K562 (cell line): ENCODE measurements at regions not wholly inside any gene's neighbourhood (a gene's known extent, or its start where the extent isn't known, plus 50 kb on each side); places are given as distances from the start of the nearest gene placed in this dataset.

ENCODE experiments used
- ATAC-seq: fragments of 200-7000 bp; cut with Tn5 transposase; 3 replicates; pipeline ENCODE4 v1.9.1; 2020; ENCODE audit warnings: moderate library complexity
- BruUV-seq: library from RNA; stranded (reverse); fragments of 400-500 nt; replicated peaks from 2 replicates; lab custom pipeline; 2021; lab: Mats Ljungman, UMichigan
- CTCF ChIA-PET: fragments of 300-600 bp; formaldehyde crosslinking; extraction: SDS; loops from one replicate; lab custom pipeline; 2021; ENCODE audit warnings: low intra/inter-chr PET ratio; lab: Yijun Ruan, JAX
- POLR2A ChIA-PET: fragments of 300-600, 350-650 bp; sonication (Branson Sonifier 250); formaldehyde crosslinking; extraction: SDS; loops from one replicate; lab custom pipeline; 2021; ENCODE audit warnings: antibody characterized with exemption, inconsistent platforms; lab: Yijun Ruan, JAX
- DNase-seq, 4 experiments: peaks; one replicate each; pipeline versions ENCODE4 v3.0.0 to v3.0.0-alpha.2; 2011 to 2018; ENCODE audit warnings: low spot score in 3 of 4, mixed read lengths in 3 of 4; ENCODE audit errors: extremely low read depth in 1 of 4
- FAIRE-seq: peaks from 2 replicates; lab custom pipeline; 2011; peaks lifted over from hg19 to GRCh38; lab: Jason Lieb, UNC
- H2AFZ ChIP-seq: 2 replicates; pipeline ENCODE4 v1.6.0; 2011; ENCODE audit warnings: low read depth, low read length, control low read depth, inconsistent platforms
- H3K27ac ChIP-seq: fragments of 200-600 bp; 3 replicates; pipeline ENCODE4 v1.8.0; 2011; ENCODE audit warnings: low read depth, mild to moderate bottlenecking, control low read depth, inconsistent platforms, low read length, moderate library complexity, mixed read lengths; ENCODE audit errors: extremely low read depth
- H3K27me3 ChIP-seq, 2 experiments: fragments of 300-600 bp in 1 of 2; 2 replicates in 1 of 2; 3 replicates in 1 of 2; pipeline versions ENCODE4 v1.6.0 to v1.8.0; 2011; ENCODE audit warnings: inconsistent platforms in 2 of 2, low read length in 2 of 2, mild to moderate bottlenecking in 1 of 2, mixed read lengths in 1 of 2, moderate library complexity in 1 of 2; ENCODE audit not compliant: control insufficient read depth in 2 of 2, insufficient read depth in 2 of 2
- H3K36me3 ChIP-seq: fragments of 300-600 bp; 3 replicates; pipeline ENCODE4 v1.8.0; 2011; ENCODE audit warnings: mild to moderate bottlenecking, low read length, inconsistent platforms; ENCODE audit not compliant: control insufficient read depth, insufficient read depth
- H3K4me1 ChIP-seq, 2 experiments: fragments of 200-600 bp in 1 of 2; replicated peaks in 1 of 2; 2 replicates in 1 of 2; 3 replicates in 1 of 2; pipeline versions ENCODE4 v1.5.1 to v1.8.0; 2011; ENCODE audit warnings: inconsistent platforms in 2 of 2, low read length in 2 of 2, mild to moderate bottlenecking in 1 of 2, mixed read lengths in 1 of 2, moderate library complexity in 1 of 2; ENCODE audit not compliant: control insufficient read depth in 2 of 2, insufficient read depth in 2 of 2
- H3K4me2 ChIP-seq: 2 replicates; pipeline ENCODE4 v1.6.1; 2011; ENCODE audit warnings: low read length, control low read depth, inconsistent platforms, mixed read lengths; ENCODE audit not compliant: insufficient read depth
- H3K4me3 ChIP-seq: fragments of 200-600 bp; sonication (generic), shearing (Covaris generic); 2 replicates; pipeline ENCODE4 v1.5.1; 2016; ENCODE audit warnings: control low read depth, inconsistent platforms
- H3K79me2 ChIP-seq: fragments of 200-600 bp; 3 replicates; pipeline ENCODE4 v1.8.0; 2011; ENCODE audit warnings: low read length, inconsistent platforms; ENCODE audit not compliant: control insufficient read depth, insufficient read depth
- H3K9ac ChIP-seq, 2 experiments: 2 replicates each; pipeline versions ENCODE4 v1.6.0 to v1.6.1; 2011; ENCODE audit warnings: low read depth in 2 of 2, low read length in 2 of 2, control low read depth in 1 of 2, inconsistent platforms in 1 of 2, mild to moderate bottlenecking in 1 of 2, mixed read lengths in 1 of 2; ENCODE audit not compliant: insufficient read depth in 1 of 2
- H3K9me1 ChIP-seq: one replicate; pipeline ENCODE4 v1.6.0; 2011; ENCODE audit warnings: inconsistent platforms, mild to moderate bottlenecking, low read length, moderate library complexity; ENCODE audit not compliant: control insufficient read depth, insufficient read depth
- H3K9me3 ChIP-seq: replicated peaks from 2 replicates; pipeline ENCODE4 v1.5.1; 2011; ENCODE audit warnings: low read depth, low read length, inconsistent platforms; ENCODE audit not compliant: control insufficient read depth, insufficient read depth
- H4K20me1 ChIP-seq: replicated peaks from 2 replicates; pipeline ENCODE4 v1.6.1; 2011; ENCODE audit warnings: low read length, inconsistent platforms, mixed read lengths; ENCODE audit not compliant: control insufficient read depth, insufficient read depth
- CHD2 ChIP-seq: IDR thresholded peaks from 2 replicates; pipeline ENCODE4 v1.6.1; 2011; ENCODE audit warnings: low read depth, low read length
- ETS1 ChIP-seq: conservative IDR thresholded peaks from 2 replicates; pipeline ENCODE4 v1.6.1; 2011; ENCODE audit warnings: low read depth, mild to moderate bottlenecking, low read length; ENCODE audit not compliant: control insufficient read depth
- HEY1 ChIP-seq: fragments of 250-450 bp; sonication (Bioruptor Pico); IDR thresholded peaks from 2 replicates; pipeline ENCODE4 v1.5.0; 2020; ENCODE audit warnings: mild to moderate bottlenecking, moderate library complexity, borderline replicate concordance
- TEAD1 ChIP-seq, 2 experiments: fragments of 450-650 bp in 1 of 2; sonication (generic) in 1 of 2; formaldehyde crosslinking; IDR thresholded peaks; 2 replicates each; pipeline versions ENCODE4 v1.4.0 to v1.8.0; 2020 to 2022; ENCODE audit warnings: mild to moderate bottlenecking in 2 of 2, missing genetic modification reagents in 1 of 2
- USF1 ChIP-seq: sonication (generic); formaldehyde crosslinking; IDR thresholded peaks from 2 replicates; pipeline ENCODE4 v1.9.0; 2022; ENCODE audit warnings: mild to moderate bottlenecking, missing genetic modification reagents
- ZNF23 ChIP-seq: fragments of 250-450 bp; sonication (Bioruptor Pico); IDR thresholded peaks from 2 replicates; pipeline ENCODE4 v1.4.0; 2020; ENCODE audit warnings: mild to moderate bottlenecking
- ZSCAN29 ChIP-seq: fragments of 450-650 bp; IDR thresholded peaks from 2 replicates; pipeline ENCODE4 v1.6.1; 2017
- WGBS: fragments of 100-300 bp; shearing (Covaris generic); methylation state at CpG from one replicate; pipeline ENCODE4 v1.1.6; 2016; ENCODE audit warnings: low coverage, mixed read lengths; ENCODE audit not compliant: insufficient coverage; ENCODE audit errors: missing lambda C conversion rate; 5-methylcytosine and 5-hydroxymethylcytosine counted together
- in situ Hi-C: fragments of 300-500 bp; cut with MboI; formaldehyde crosslinking; loops from 4 replicates; pipeline ENCODE4 v1.15.0; 2018; ENCODE audit warnings: inconsistent platforms, mixed read lengths
- intact Hi-C: fragments of 100-400 bp; cut with micrococcal nuclease; formaldehyde crosslinking; loops from 2 replicates; pipeline ENCODE4 v1.14.2; 2022

- ATAC-seq, result no peak
- no peak for TF ChIP-seq CHD2
- TF ChIP-seq HEY1 (CRISPR knock-in tag), result no peak
- TF ChIP-seq USF1 (CRISPR knock-in tag), result no peak
- TF ChIP-seq ZSCAN29, result no peak
- no peak for TF ChIP-seq TEAD1 (CRISPR knock-in tag; IDR thresholded peaks at IDR 0.05)
- TF ChIP-seq ETS1, result no peak
- no peak for TF ChIP-seq ZNF23 (CRISPR knock-in tag)
- H3K4me2 ChIP-seq, result no peak overlapping the region
Observed at GRCh38 chr3:145911016-145911415, 250.0 kb downstream of the PLOD2 start.

More at GRCh38 chr3:145911016-145911415, 250.0 kb downstream of the PLOD2 start:
- no peak overlapping the region for H3K4me3 ChIP-seq
- H2AFZ ChIP-seq, result no peak overlapping the region
- ChIA-PET CTCF (no interaction called here), POLR2A (no interaction called here)
- 4% methylated on average over 2 of the region's 2 CpGs for WGBS
- H3K4me1 ChIP-seq, result no peaks in the 10 kb centered on the region
- H4K20me1 ChIP-seq, result no peaks in the 10 kb centered on the region
- FAIRE-seq, result no peak
- no peak for DNase-seq
- H3K27me3 ChIP-seq, result no peaks in the 10 kb centered on the region
- no peak overlapping the region for H3K9ac ChIP-seq
- H3K9me3 ChIP-seq, result no peaks in the 10 kb centered on the region; the same call in 1 of the 2 replicates
- no TSS peak for BruUV-seq
- intact Hi-C loops (no loop called here), in situ Hi-C loops (no loop called here)
- H3K79me2 ChIP-seq, result no peaks in the 10 kb centered on the region
- H3K27ac ChIP-seq, result no peak overlapping the region
- no peaks in the 10 kb centered on the region for H3K36me3 ChIP-seq
- H3K9me1 ChIP-seq, result no peaks in the 10 kb centered on the region
